PFSK-1 (cell line): ENCODE measurements at regions not wholly inside any gene's neighbourhood (a gene's known extent, or its start where the extent isn't known, plus 50 kb on each side); places are given as distances from the start of the nearest gene placed in this dataset.

Experiments used
- FOXP2 ChIP-seq: optimal IDR thresholded peaks from 2 replicates; pipeline ENCODE3; 2011; ENCODE audit warnings: borderline replicate concordance, control low read depth, inconsistent platforms; ENCODE audit not compliant: insufficient read depth; ENCODE audit errors: extremely low read length, extremely low read depth
- POLR2AphosphoS5 ChIP-seq: IDR thresholded peaks from 2 replicates; pipeline ENCODE4 v1.6.1; 2012; ENCODE audit warnings: low read depth, mild to moderate bottlenecking, control low read depth, low read length, moderate library complexity
- SIN3A ChIP-seq: IDR thresholded peaks from 2 replicates; pipeline ENCODE4 v1.6.1; 2012; ENCODE audit warnings: mild to moderate bottlenecking, low read length, moderate library complexity, borderline replicate concordance; ENCODE audit not compliant: insufficient read depth
- TAF1 ChIP-seq: IDR thresholded peaks from 2 replicates; pipeline ENCODE4 v1.6.1; 2012; ENCODE audit warnings: low read length, control low read depth, borderline replicate concordance; ENCODE audit not compliant: insufficient read depth
- TF ChIP-seq, protein P1 (sequence below), 2 experiments: IDR thresholded peaks; 2 replicates each; pipeline versions ENCODE4 v1.6.1 to v1.8.0; 2011 to 2012; ENCODE audit warnings: low read depth in 2 of 2, low read length in 2 of 2, control low read depth in 1 of 2, inconsistent platforms in 1 of 2, mild to moderate bottlenecking in 1 of 2, moderate library complexity in 1 of 2; ENCODE audit not compliant: insufficient read depth in 1 of 2

GRCh38 chr13:47801555-47801954 is 199.5 kb downstream of the SUCLA2 start:
- no peak for TF ChIP-seq POLR2AphosphoS5
- TF ChIP-seq TAF1 = no peak
- TF ChIP-seq, protein P1, sequence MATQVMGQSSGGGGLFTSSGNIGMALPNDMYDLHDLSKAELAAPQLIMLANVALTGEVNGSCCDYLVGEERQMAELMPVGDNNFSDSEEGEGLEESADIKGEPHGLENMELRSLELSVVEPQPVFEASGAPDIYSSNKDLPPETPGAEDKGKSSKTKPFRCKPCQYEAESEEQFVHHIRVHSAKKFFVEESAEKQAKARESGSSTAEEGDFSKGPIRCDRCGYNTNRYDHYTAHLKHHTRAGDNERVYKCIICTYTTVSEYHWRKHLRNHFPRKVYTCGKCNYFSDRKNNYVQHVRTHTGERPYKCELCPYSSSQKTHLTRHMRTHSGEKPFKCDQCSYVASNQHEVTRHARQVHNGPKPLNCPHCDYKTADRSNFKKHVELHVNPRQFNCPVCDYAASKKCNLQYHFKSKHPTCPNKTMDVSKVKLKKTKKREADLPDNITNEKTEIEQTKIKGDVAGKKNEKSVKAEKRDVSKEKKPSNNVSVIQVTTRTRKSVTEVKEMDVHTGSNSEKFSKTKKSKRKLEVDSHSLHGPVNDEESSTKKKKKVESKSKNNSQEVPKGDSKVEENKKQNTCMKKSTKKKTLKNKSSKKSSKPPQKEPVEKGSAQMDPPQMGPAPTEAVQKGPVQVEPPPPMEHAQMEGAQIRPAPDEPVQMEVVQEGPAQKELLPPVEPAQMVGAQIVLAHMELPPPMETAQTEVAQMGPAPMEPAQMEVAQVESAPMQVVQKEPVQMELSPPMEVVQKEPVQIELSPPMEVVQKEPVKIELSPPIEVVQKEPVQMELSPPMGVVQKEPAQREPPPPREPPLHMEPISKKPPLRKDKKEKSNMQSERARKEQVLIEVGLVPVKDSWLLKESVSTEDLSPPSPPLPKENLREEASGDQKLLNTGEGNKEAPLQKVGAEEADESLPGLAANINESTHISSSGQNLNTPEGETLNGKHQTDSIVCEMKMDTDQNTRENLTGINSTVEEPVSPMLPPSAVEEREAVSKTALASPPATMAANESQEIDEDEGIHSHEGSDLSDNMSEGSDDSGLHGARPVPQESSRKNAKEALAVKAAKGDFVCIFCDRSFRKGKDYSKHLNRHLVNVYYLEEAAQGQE (IDR thresholded peaks at IDR 0.05; ENCODE audit: insufficient read depth in 1 of 2, low read depth in 2 of 2, low read length in 2 of 2) = no peak
- TF ChIP-seq FOXP2 = no peak
- no peak for TF ChIP-seq SIN3A

DNA sequence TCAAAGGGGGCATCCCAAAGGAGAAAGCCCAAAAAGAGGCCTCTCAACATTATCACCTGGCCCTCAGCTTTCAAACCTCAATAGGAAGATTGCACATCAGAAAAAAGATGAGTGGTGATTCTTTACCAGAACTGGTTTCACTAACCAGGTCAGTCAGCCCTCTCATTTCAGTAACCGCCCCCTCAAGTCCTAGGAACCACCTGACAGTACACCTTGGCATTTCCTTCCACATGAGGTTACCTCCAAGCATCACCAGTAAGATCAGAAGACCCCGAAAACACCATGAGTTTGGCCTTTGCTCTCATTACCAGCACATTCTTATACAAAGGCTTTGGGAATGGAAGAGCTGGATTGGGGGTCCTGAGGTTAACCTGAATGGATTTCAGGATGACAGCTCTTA is 200.5 kb downstream of the SUCLA2 start:
- TF ChIP-seq SIN3A (no peak), POLR2AphosphoS5 (no peak), FOXP2 (no peak), TAF1 (no peak)
- TF ChIP-seq, protein P1 (IDR thresholded peaks at IDR 0.05; ENCODE audit: insufficient read depth in 1 of 2, low read depth in 2 of 2, low read length in 2 of 2) = no peak

DNA sequence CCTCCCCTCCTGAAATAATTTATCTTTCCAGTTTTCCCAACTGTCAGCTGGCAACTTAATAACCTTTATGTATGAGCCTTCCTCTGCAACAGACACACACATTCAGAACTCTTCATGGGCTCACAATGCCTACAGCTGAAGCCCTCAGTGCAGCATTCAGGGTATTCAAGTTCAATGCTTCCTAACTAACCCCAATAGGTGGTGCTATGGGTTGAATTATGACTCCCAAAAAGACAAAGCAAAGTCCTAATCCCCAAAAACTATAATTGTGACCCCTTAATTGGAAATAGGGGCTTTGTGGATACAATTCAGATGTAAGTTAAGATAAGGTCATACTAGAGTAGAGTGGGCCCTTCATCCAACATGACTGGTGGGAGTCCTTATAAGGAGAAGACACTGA is 202.2 kb downstream of the SUCLA2 start:
- no peak for TF ChIP-seq SIN3A
- no peak for TF ChIP-seq TAF1
- no peak for TF ChIP-seq POLR2AphosphoS5
- TF ChIP-seq, protein P1 (IDR thresholded peaks at IDR 0.05; ENCODE audit: insufficient read depth in 1 of 2, low read depth in 2 of 2, low read length in 2 of 2) = no peak
- TF ChIP-seq FOXP2 = no peak

DNA sequence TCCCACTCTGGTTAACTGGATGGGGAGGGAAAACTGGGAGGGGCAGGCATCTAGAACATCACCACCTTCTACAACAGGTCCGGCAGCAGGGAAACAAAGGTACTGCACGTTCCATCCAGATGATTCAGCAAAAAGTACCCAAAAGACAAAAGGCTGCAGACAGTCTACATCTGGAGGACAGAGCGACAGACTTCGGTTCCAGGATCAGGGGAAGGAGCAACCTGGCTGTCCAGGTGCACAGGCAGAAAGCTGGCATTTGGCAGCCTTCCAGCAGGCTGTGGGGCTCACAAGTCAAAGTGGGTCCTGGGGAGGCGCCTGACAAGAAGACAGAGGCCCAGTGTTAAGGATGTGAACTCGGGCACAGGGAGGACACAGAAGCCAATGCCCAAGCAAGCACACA is 202.9 kb downstream of the SUCLA2 start:
- TF ChIP-seq POLR2AphosphoS5 = no peak
- TF ChIP-seq FOXP2 = no peak
- TF ChIP-seq SIN3A = no peak
- TF ChIP-seq, protein P1 (IDR thresholded peaks at IDR 0.05; ENCODE audit: insufficient read depth in 1 of 2, low read depth in 2 of 2, low read length in 2 of 2) = no peak
- no peak for TF ChIP-seq TAF1

GRCh38 chr13:47796816-47797215 is 204.3 kb downstream of the SUCLA2 start:
- no peak for TF ChIP-seq SIN3A
- TF ChIP-seq FOXP2 = no peak
- TF ChIP-seq, protein P1 (IDR thresholded peaks at IDR 0.05; ENCODE audit: insufficient read depth in 1 of 2, low read depth in 2 of 2, low read length in 2 of 2) = no peak
- no peak for TF ChIP-seq POLR2AphosphoS5
- no peak for TF ChIP-seq TAF1
